Osteoblast (primary cell): ENCODE measurements at regions not wholly inside any gene's neighbourhood (a gene's known extent, or its start where the extent isn't known, plus 50 kb on each side); places are given as distances from the start of the nearest gene placed in this dataset.

Source experiments
- DNase-seq: peaks from one replicate; pipeline ENCODE4 v3.0.0; 2011; ENCODE audit warnings: low spot score, mixed read lengths; ENCODE audit not compliant: insufficient read length; ENCODE audit errors: missing footprints
- H2AFZ ChIP-seq: 2 replicates; pipeline ENCODE4 v1.6.0; 2011; ENCODE audit warnings: mild to moderate bottlenecking, low read length
- H3K27ac ChIP-seq: 2 replicates; pipeline ENCODE4 v1.5.1; 2011; ENCODE audit warnings: mild to moderate bottlenecking, low read depth, low read length, moderate library complexity
- H3K27me3 ChIP-seq: 2 replicates; pipeline ENCODE4 v1.6.0; 2012; ENCODE audit warnings: mild to moderate bottlenecking, control low read depth, inconsistent platforms, low read length, moderate library complexity; ENCODE audit not compliant: insufficient read depth
- H3K36me3 ChIP-seq: 2 replicates; pipeline ENCODE4 v1.5.1; 2011; ENCODE audit warnings: mild to moderate bottlenecking, low read length, control low read depth, moderate library complexity; ENCODE audit not compliant: insufficient read depth
- H3K4me1 ChIP-seq: 2 replicates; pipeline ENCODE4 v1.5.1; 2011; ENCODE audit warnings: mild to moderate bottlenecking, low read length, control low read depth, moderate library complexity; ENCODE audit not compliant: insufficient read depth
- H3K4me2 ChIP-seq: 2 replicates; pipeline ENCODE4 v1.6.0; 2011; ENCODE audit warnings: mild to moderate bottlenecking, low read length; ENCODE audit not compliant: insufficient read depth
- H3K4me3 ChIP-seq: fragments of 200-600 bp; sonication (generic); 3 replicates; pipeline ENCODE4 v1.5.1; 2012; ENCODE audit warnings: mild to moderate bottlenecking, low read length, inconsistent platforms; ENCODE audit not compliant: insufficient read depth
- H3K79me2 ChIP-seq: 2 replicates; pipeline ENCODE4 v1.6.0; 2012; ENCODE audit warnings: mild to moderate bottlenecking, low read length, control low read depth, inconsistent platforms; ENCODE audit not compliant: insufficient read depth
- H3K9me3 ChIP-seq: 2 replicates; pipeline ENCODE4 v1.5.1; 2011; ENCODE audit warnings: low read depth, low read length, control low read depth
- H4K20me1 ChIP-seq: 2 replicates; pipeline ENCODE4 v1.6.0; 2012; ENCODE audit warnings: mild to moderate bottlenecking, low read length, control low read depth; ENCODE audit not compliant: insufficient read depth
- CTCF ChIP-seq: IDR thresholded peaks from 2 replicates; pipeline ENCODE4 v1.5.1; 2011; ENCODE audit warnings: mild to moderate bottlenecking, low read depth, low read length, moderate library complexity; ENCODE audit errors: extremely low read depth

- Histone ChIP-seq H3K27ac (no peak overlapping the region), H3K4me3 (no peak overlapping the region), H3K4me2 (no peak overlapping the region), H4K20me1 (no peaks in the 10 kb centered on the region), H3K27me3 (no peaks in the 10 kb centered on the region), H3K79me2 (no peaks in the 10 kb centered on the region), H2AFZ (no peak overlapping the region), H3K9me3 (no peaks in the 10 kb centered on the region), H3K36me3 (no peaks in the 10 kb centered on the region), H3K4me1 (no peaks in the 10 kb centered on the region)
- DNase-seq = no peak
- no peak for TF ChIP-seq CTCF
These were observed 718.1 kb downstream of the GALR1 start for GRCh38 chr18:77967791-77968190.

- Histone ChIP-seq H3K9me3 (no peaks in the 10 kb centered on the region), H3K4me2 (no peak overlapping the region), H3K4me3 (no peak overlapping the region), H4K20me1 (no peaks in the 10 kb centered on the region), H2AFZ (no peak overlapping the region), H3K27ac (no peak overlapping the region), H3K36me3 (no peaks in the 10 kb centered on the region), H3K79me2 (no peaks in the 10 kb centered on the region), H3K4me1 (no peaks in the 10 kb centered on the region), H3K27me3 (no peaks in the 10 kb centered on the region)
- DNase-seq = no peak
- TF ChIP-seq CTCF = no peak
These were observed 720.3 kb downstream of the GALR1 start for GRCh38 chr18:77969972-77970371.

GRCh38 chr18:77970814-77971213 is 721.2 kb downstream of the GALR1 start:
- H3K4me3 ChIP-seq = no peak overlapping the region
- no peaks in the 10 kb centered on the region for H3K36me3 ChIP-seq
- no peaks in the 10 kb centered on the region for H3K4me1 ChIP-seq
- H2AFZ ChIP-seq = no peak overlapping the region
- no peak overlapping the region for H3K27ac ChIP-seq
- no peaks in the 10 kb centered on the region for H3K9me3 ChIP-seq
- no peaks in the 10 kb centered on the region for H3K79me2 ChIP-seq
- no peak for TF ChIP-seq CTCF
- no peak for DNase-seq
- H4K20me1 ChIP-seq = no peaks in the 10 kb centered on the region
- H3K27me3 ChIP-seq = no peaks in the 10 kb centered on the region
- H3K4me2 ChIP-seq = no peak overlapping the region

- H3K36me3 ChIP-seq = no peaks in the 10 kb centered on the region
- H3K4me3 ChIP-seq = no peak overlapping the region
- no peak overlapping the region for H2AFZ ChIP-seq
- no peak overlapping the region for H3K4me2 ChIP-seq
- H3K4me1 ChIP-seq = no peaks in the 10 kb centered on the region
- H3K27me3 ChIP-seq = no peaks in the 10 kb centered on the region
- no peaks in the 10 kb centered on the region for H3K79me2 ChIP-seq
- no peaks in the 10 kb centered on the region for H3K9me3 ChIP-seq
- no peak for TF ChIP-seq CTCF
- no peak for DNase-seq
- H4K20me1 ChIP-seq = no peaks in the 10 kb centered on the region
- H3K27ac ChIP-seq = no peak overlapping the region
These were observed 724.1 kb downstream of the GALR1 start for GRCh38 chr18:77973745-77974144.
